ENCODE measurements at regions not wholly inside any gene's neighbourhood (a gene's known extent, or its start where the extent isn't known, plus 50 kb on each side); places are given as distances from the start of the nearest gene placed in this dataset.

DNA sequence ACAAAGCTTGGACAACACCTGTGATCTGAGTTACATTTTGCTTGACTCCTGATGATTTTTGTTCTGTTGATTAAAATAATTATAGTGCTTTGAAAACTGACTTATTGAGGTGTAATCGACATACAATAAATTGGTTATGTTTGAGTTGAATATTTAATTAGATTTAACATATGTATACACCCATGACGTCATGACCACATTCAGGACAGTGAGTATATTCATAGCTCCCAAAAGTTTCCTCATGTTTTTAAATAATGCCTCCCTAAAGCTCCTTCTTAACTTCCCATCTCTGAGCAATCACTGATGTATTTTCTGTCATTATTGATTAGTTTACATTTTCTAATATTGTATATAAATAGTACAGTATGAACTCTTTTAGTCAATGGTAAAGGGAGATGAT, 801.2 kb downstream of the PDCD6IP start:
- ATAC-seq (ENCODE audit: low read depth) = no peak
- no peak overlapping the region for H3K27ac Mint-ChIP-seq
- H3K4me2 ChIP-seq (replicated peaks; ENCODE audit: low read depth, low read length, poor library complexity, severe bottlenecking) = no peak overlapping the region
- no peaks in the 10 kb centered on the region for H3K4me1 ChIP-seq (ENCODE audit: control insufficient read depth in 2 of 2, insufficient read depth in 2 of 2, low read length in 2 of 2)
- H3K36me3 ChIP-seq (replicated peaks in 1 of 2; ENCODE audit: control extremely low read depth in 1 of 2, control insufficient read depth in 1 of 2, extremely low read depth in 1 of 2, insufficient read depth in 2 of 2, low read length in 1 of 2) = no peaks in the 10 kb centered on the region
- DNase-seq = no peak
- H3K27me3 ChIP-seq (replicated peaks in 1 of 4; ENCODE audit: control extremely low read depth in 1 of 4, control insufficient read depth in 3 of 4, insufficient read depth in 4 of 4, low read length in 3 of 4) = no peaks in the 10 kb centered on the region
- no peaks in the 10 kb centered on the region for H3K4me1 Mint-ChIP-seq
- ChIA-PET CTCF (no interaction called here), POLR2A (no interaction called here)
- H3K9ac ChIP-seq (ENCODE audit: low read length) = no peak overlapping the region
- H3K9me3 ChIP-seq (ENCODE audit: control extremely low read depth in 1 of 3, control insufficient read depth in 2 of 3, insufficient read depth in 1 of 3, low read length in 2 of 3) = peaks cover 0 to 3% (median 0%) of the 10 kb centered on the region in 3 donors
- no peaks in the 10 kb centered on the region for H4K20me1 ChIP-seq (ENCODE audit: control insufficient read depth, insufficient read depth, low read length, poor library complexity, severe bottlenecking)
- intact Hi-C loops (cut with micrococcal nuclease) = no loop called here
- no peaks in the 10 kb centered on the region for H3K27me3 Mint-ChIP-seq
- no peak overlapping the region for H3K4me3 ChIP-seq (ENCODE audit: control extremely low read depth in 1 of 5, extremely low read depth in 1 of 5, insufficient read depth in 1 of 5, low read depth in 2 of 5, low read length in 4 of 5)
- H2AFZ ChIP-seq (ENCODE audit: insufficient read depth, low read depth, low read length, poor library complexity, severe bottlenecking) = no peak overlapping the region
- no CpG with 5 or more reads among the region's 2 CpGs for WGBS (ENCODE audit: insufficient coverage)
- no peak overlapping the region for H3K27ac ChIP-seq (ENCODE audit: low read length in 2 of 2)
- H3K79me2 ChIP-seq (ENCODE audit: control insufficient read depth, insufficient read depth, low read length) = no peaks in the 10 kb centered on the region
- H3K4me3 Mint-ChIP-seq = no peak overlapping the region
- H3K9me3 Mint-ChIP-seq (ENCODE audit: insufficient read depth) = no peaks in the 10 kb centered on the region
- no peak for TF ChIP-seq EZH2 (IDR thresholded peaks at IDR 0.05; ENCODE audit: borderline replicate concordance, insufficient read depth, low read depth, low read length, poor library complexity, severe bottlenecking)
- TF ChIP-seq, protein P1, sequence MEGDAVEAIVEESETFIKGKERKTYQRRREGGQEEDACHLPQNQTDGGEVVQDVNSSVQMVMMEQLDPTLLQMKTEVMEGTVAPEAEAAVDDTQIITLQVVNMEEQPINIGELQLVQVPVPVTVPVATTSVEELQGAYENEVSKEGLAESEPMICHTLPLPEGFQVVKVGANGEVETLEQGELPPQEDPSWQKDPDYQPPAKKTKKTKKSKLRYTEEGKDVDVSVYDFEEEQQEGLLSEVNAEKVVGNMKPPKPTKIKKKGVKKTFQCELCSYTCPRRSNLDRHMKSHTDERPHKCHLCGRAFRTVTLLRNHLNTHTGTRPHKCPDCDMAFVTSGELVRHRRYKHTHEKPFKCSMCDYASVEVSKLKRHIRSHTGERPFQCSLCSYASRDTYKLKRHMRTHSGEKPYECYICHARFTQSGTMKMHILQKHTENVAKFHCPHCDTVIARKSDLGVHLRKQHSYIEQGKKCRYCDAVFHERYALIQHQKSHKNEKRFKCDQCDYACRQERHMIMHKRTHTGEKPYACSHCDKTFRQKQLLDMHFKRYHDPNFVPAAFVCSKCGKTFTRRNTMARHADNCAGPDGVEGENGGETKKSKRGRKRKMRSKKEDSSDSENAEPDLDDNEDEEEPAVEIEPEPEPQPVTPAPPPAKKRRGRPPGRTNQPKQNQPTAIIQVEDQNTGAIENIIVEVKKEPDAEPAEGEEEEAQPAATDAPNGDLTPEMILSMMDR (IDR thresholded peaks at IDR 0.05) = no peak

GRCh38 chr3:34619990-34620389, 821.6 kb downstream of the PDCD6IP start:
- H3K4me3 ChIP-seq (ENCODE audit: control extremely low read depth in 1 of 5, extremely low read depth in 1 of 5, insufficient read depth in 1 of 5, low read depth in 2 of 5, low read length in 4 of 5) = no peak overlapping the region
- ChIA-PET POLR2A (no interaction called here), CTCF (no interaction called here)
- no peaks in the 10 kb centered on the region for H3K27me3 Mint-ChIP-seq
- intact Hi-C loops (cut with micrococcal nuclease) = no loop called here
- no peaks in the 10 kb centered on the region for H3K36me3 ChIP-seq (replicated peaks in 1 of 2; ENCODE audit: control extremely low read depth in 1 of 2, control insufficient read depth in 1 of 2, extremely low read depth in 1 of 2, insufficient read depth in 2 of 2, low read length in 1 of 2)
- H3K79me2 ChIP-seq (ENCODE audit: control insufficient read depth, insufficient read depth, low read length) = no peaks in the 10 kb centered on the region
- 67% methylated on average over 2 of the region's 2 CpGs for WGBS (ENCODE audit: insufficient coverage)
- TF ChIP-seq, protein P1 (IDR thresholded peaks at IDR 0.05) = no peak
- no peak for TF ChIP-seq EZH2 (IDR thresholded peaks at IDR 0.05; ENCODE audit: borderline replicate concordance, insufficient read depth, low read depth, low read length, poor library complexity, severe bottlenecking)
- no peak overlapping the region for H3K9ac ChIP-seq (ENCODE audit: low read length)
- H4K20me1 ChIP-seq (ENCODE audit: control insufficient read depth, insufficient read depth, low read length, poor library complexity, severe bottlenecking) = no peaks in the 10 kb centered on the region
- no peaks in the 10 kb centered on the region for H3K27me3 ChIP-seq (replicated peaks in 1 of 4; ENCODE audit: control extremely low read depth in 1 of 4, control insufficient read depth in 3 of 4, insufficient read depth in 4 of 4, low read length in 3 of 4)
- no peak overlapping the region for H2AFZ ChIP-seq (ENCODE audit: insufficient read depth, low read depth, low read length, poor library complexity, severe bottlenecking)
- no peak for DNase-seq
- peaks cover 26% of the 10 kb centered on the region for H3K9me3 Mint-ChIP-seq (ENCODE audit: insufficient read depth)
- H3K4me2 ChIP-seq (replicated peaks; ENCODE audit: low read depth, low read length, poor library complexity, severe bottlenecking) = no peak overlapping the region
- H3K27ac Mint-ChIP-seq = no peak overlapping the region
- no peak overlapping the region for H3K4me3 Mint-ChIP-seq
- no peaks in the 10 kb centered on the region for H3K4me1 Mint-ChIP-seq
- H3K27ac ChIP-seq (ENCODE audit: low read length in 2 of 2) = no peak overlapping the region
- no peak for ATAC-seq (ENCODE audit: low read depth)
- no peaks in the 10 kb centered on the region for H3K4me1 ChIP-seq (ENCODE audit: control insufficient read depth in 2 of 2, insufficient read depth in 2 of 2, low read length in 2 of 2)
- peaks cover 4 to 19% (median 5%) of the 10 kb centered on the region in 3 donors for H3K9me3 ChIP-seq (ENCODE audit: control extremely low read depth in 1 of 3, control insufficient read depth in 2 of 3, insufficient read depth in 1 of 3, low read length in 2 of 3)
